Lower leg skin (tissue), 4 donors: ENCODE measurements at regions not wholly inside any gene's neighbourhood (a gene's known extent, or its start where the extent isn't known, plus 50 kb on each side); places are given as distances from the start of the nearest gene placed in this dataset.

Source experiments
- DNase-seq, 2 donors: peaks; one replicate each; pipeline ENCODE4 v3.0.0-alpha.2; 2019; ENCODE audit warnings: low spot score in 2 of 2
- H3K4me3 ChIP-seq: fragments of 200-600 bp; sonication (generic); 2 replicates; pipeline ENCODE4 v1.5.1; 2017; ENCODE audit warnings: mild to moderate bottlenecking, low read depth; ENCODE audit not compliant: poor library complexity, severe bottlenecking
- CTCF ChIP-seq, 3 donors: fragments of 450-650 bp; IDR thresholded peaks; one replicate each; pipeline ENCODE4 v1.5.1; 2016; ENCODE audit warnings: antibody characterized with exemption in 3 of 3, mild to moderate bottlenecking in 3 of 3, moderate library complexity in 2 of 3
- POLR2A ChIP-seq, 2 donors: fragments of 450-650 bp; IDR thresholded peaks; one replicate each; pipeline ENCODE4 v1.6.1; 2016 to 2017; ENCODE audit warnings: antibody characterized with exemption in 2 of 2, mild to moderate bottlenecking in 1 of 2, moderate library complexity in 1 of 2
- WGBS, 2 donors: methylation state at CpG; one replicate each; pipeline ENCODE4 v1.1.5; 2018; 5-methylcytosine and 5-hydroxymethylcytosine counted together
- intact Hi-C: fragments of 100-400 bp; cut with DNase I; formaldehyde crosslinking; loops from one replicate; pipeline ENCODE4 v1.15.0; 2023; ENCODE audit warnings: low total_unique reads

DNA sequence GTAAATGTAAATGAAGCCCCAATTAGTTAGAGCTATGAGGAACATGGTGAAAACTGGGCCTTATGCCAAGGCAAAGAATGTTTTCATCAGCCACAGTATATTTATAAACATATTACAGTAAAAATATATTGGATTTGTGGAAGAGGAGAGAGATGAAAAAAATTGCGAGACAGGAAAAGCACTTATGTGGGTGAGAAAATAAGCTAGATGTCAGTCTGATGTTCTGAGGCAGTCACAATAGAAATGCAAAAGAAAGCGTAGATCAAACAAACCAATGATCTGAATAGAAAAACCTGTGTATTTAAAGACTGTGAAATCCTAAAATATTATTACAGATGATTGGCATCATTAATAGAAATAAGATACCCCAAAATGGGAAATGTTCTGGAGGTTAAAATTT lies 1332.5 kb downstream of the SLITRK5 start:
- H3K4me3 ChIP-seq, result no peak overlapping the region
- DNase-seq, result no peak
- intact Hi-C loops, result no loop called here
- TF ChIP-seq CTCF (IDR thresholded peaks at IDR 0.05) (no peak), POLR2A (IDR thresholded peaks at IDR 0.05) (no peak)
- 81 to 82% methylated on average over 2 of the region's 2 CpGs for WGBS, 2 donors

- intact Hi-C loops, result no loop called here
- H3K4me3 ChIP-seq, result no peak overlapping the region
- TF ChIP-seq CTCF (IDR thresholded peaks at IDR 0.05), result no peak
- no peak for TF ChIP-seq POLR2A (IDR thresholded peaks at IDR 0.05)
- no peak for DNase-seq
- 67 to 85% methylated on average over 2 of the region's 2 CpGs for WGBS, 2 donors
Observed at GRCh38 chr13:89011615-89012014, 1340.4 kb downstream of the SLITRK5 start.

- WGBS, 2 donors, result 73 to 84% methylated on average over 3 of the region's 3 CpGs
- intact Hi-C loops, result no loop called here
- TF ChIP-seq CTCF (IDR thresholded peaks at IDR 0.05) (no peak), POLR2A (IDR thresholded peaks at IDR 0.05) (no peak)
- DNase-seq, result no peak
- no peak overlapping the region for H3K4me3 ChIP-seq
Observed at GRCh38 chr13:89027694-89028306, 1356.6 kb downstream of the SLITRK5 start.

DNA sequence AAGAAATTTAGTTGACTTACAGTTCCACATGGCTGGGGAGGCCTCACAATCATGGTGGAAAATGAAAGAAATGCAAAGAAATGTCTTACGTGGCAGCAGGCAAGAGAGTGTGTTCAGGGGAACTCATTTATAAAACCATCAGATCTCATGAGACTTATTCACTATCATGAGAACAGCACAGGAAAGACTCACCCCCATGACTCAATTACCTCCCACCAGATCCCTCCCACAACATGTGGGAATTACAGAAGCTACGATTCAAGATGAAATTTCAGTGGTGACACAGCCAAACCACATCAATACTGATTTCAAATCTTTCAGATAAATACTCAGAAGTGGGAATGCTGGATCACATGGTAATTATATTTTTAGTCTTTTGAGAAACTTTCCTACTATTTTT lies 1357.9 kb downstream of the SLITRK5 start:
- intact Hi-C loops, result no loop called here

GRCh38 chr13:89034015-89034414 lies 1362.8 kb downstream of the SLITRK5 start:
- no peak for DNase-seq
- no peak overlapping the region for H3K4me3 ChIP-seq
- 76 to 95% methylated on average over 1 of the region's 1 CpG for WGBS, 2 donors
- intact Hi-C loops, result no loop called here
- no peak for TF ChIP-seq POLR2A (IDR thresholded peaks at IDR 0.05)

More for the DNA sequence above, 1357.9 kb downstream of the SLITRK5 start:
- WGBS, 2 donors, result 67 to 74% methylated on average over 2 of the region's 2 CpGs
- TF ChIP-seq POLR2A (IDR thresholded peaks at IDR 0.05) (no peak), CTCF (IDR thresholded peaks at IDR 0.05) (no peak)
- no peak for DNase-seq
- H3K4me3 ChIP-seq, result no peak overlapping the region

DNA sequence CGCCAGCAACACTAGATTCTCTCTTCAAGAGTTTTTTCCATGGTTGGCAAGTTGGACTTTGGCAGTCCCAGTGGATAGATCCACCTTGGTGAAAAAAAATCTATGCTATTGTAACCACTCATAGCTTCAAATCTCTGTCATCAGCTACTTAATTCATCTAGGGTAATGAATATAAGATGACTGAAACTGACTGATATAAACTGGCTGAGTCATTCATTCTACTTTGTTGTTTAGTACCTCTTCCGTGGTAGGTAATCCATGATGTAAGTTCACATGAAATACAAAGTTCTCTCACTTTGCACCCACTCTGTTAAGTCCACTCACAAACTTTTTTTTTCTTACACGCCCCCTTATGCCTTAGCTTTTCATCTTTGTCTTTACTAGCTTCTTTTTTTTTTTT lies 1381.5 kb downstream of the SLITRK5 start:
- intact Hi-C loops, result no loop called here
- H3K4me3 ChIP-seq, result no peak overlapping the region
- 68 to 72% methylated on average over 3 of the region's 3 CpGs for WGBS, 2 donors
- no peak for TF ChIP-seq CTCF (IDR thresholded peaks at IDR 0.05)
- no peak for TF ChIP-seq POLR2A (IDR thresholded peaks at IDR 0.05)
- no peak for DNase-seq
